Tibial nerve (tissue), 3 donors: ENCODE measurements at regions not wholly inside any gene's neighbourhood (a gene's known extent, or its start where the extent isn't known, plus 50 kb on each side); places are given as distances from the start of the nearest gene placed in this dataset.

Experiments
- CTCF ChIP-seq, 5 experiments: fragments of 200-600 bp in 3 of 5; fragments of 450-650 bp in 2 of 5; sonication (generic) in 3 of 5; IDR thresholded peaks; one replicate each; pipeline ENCODE4 v1.5.1; 2016 to 2019; ENCODE audit warnings: antibody characterized with exemption in 5 of 5, mild to moderate bottlenecking in 3 of 5, moderate library complexity in 2 of 5
- POLR2A ChIP-seq, 2 donors: fragments of 450-650 bp; IDR thresholded peaks; one replicate each; pipeline ENCODE4 v1.6.1; 2017; ENCODE audit warnings: antibody characterized with exemption in 2 of 2, mild to moderate bottlenecking in 2 of 2, moderate library complexity in 2 of 2

GRCh38 chr5:122584411-122585300, 190.2 kb upstream of the SNX2 start:
- no peak for TF ChIP-seq CTCF (IDR thresholded peaks at IDR 0.05)
- no peak for TF ChIP-seq POLR2A (IDR thresholded peaks at IDR 0.05)
